Muscle of back (tissue), 3 donors: ENCODE measurements at regions not wholly inside any gene's neighbourhood (a gene's known extent, or its start where the extent isn't known, plus 50 kb on each side); places are given as distances from the start of the nearest gene placed in this dataset.
A peak's percentile ranks its signal among the peaks of the same experiment; 100 is the strongest.
"Not testable (repeated sequence)": the region's sequence is repeated elsewhere in the genome, so short reads cannot be mapped to it uniquely, and the experiment has no call there.

ENCODE experiments used
- DNase-seq, 3 donors: peaks; one replicate each; pipeline versions ENCODE4 v3.0.0 to v3.0.0-alpha.2; 2013

DNA sequence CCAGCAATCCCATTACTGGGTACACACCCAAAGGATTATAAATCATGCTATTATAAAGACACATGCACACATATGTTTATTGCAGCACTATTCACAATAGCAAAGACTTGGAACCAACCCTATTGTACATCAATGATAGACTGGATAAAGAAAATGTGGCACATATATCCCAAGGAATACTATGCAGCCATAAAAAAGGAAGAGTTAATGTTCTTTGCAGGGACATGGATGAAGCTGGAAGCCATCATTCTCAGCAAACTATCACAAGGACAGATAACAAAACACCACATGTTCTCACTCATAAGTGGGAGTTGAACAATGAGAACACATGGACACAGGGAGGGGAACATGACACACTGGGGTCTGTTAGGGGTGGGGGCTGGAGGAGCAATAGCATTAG, 177.2 kb upstream of the TBX18 start:
- DNase-seq = not testable (repeated sequence)

DNA sequence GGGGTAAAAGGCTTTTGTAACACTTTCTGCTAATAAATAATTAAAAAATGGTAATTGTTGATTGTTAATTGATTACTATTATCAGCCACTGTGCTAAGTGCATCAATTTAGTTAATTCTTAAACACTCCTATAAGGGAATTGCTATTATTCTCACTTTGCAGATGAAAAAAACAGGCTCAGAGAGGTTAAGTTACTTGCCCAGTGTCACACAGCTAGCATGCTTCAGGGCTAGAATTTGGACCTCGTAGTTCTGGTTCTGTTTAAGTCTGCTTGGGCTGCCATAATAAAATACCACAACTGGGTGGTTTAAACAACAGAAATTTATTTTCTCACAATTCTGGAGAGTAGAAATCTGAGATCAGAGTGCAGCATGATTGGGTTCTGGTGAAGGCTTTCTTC, 164.8 kb upstream of the TBX18 start:
- DNase-seq = no peak

DNA sequence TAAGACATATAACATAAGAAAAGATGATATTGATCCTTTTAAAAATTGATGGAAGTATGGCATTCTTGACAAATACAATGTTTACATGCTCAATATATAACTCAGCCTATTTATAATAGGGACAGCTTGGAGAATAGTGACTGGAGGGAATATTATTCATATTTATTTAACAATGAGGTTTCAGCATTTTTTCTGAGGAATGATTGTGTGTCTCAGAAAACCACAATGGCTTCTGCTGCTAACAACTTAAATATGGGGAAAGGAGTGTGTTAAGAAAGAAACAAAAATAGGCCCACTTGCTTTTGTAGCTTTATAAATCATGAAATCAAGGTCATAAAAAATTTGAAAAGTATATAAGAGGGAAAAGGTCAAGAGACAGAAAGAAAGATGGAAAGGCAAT, 163.2 kb upstream of the TBX18 start:
- DNase-seq = no peak

DNA sequence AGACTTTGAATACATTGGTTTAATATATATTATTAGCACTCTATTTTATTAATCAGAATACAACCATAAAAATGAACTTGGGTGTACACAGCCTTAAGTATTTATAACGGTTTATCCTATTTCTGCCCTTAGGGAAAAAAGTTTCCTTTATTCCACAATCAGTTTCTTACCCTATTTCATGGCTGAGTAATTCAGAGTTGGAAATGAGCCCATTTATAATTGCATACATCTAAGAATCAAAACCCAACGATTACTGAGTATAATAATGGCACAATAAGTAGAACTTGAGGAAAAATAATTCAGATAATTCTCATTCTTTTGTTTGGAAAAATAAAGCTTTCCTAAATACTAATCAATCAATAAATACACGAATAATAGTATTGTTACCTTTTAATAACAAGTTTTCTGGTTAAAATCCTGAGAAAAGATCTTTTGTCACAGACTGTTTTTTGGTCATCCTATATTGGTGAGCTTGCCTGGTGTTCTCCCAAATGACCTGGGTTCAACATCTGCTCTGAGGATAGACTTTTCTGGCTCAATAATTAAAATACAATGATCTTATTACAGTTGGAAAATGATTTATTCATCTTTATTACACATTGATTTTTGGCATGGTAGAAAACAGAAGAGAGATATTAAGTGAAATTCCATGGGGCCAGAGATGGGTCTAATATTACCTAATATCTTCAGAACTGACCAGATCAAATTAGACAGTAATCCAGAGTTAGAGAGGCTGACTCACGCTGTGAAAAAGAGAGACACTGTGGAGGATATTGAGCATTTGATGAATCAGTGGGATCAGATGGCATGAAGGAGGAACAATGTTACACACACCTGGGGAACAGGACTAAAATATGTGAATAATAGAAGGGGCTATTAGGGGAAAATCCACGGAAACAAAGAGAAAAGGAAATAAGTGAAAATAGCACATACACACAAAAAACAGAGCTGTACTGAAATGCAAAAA, 162.1 kb upstream of the TBX18 start:
- DNase-seq = peak in 1 of 3 donors; percentile 58

DNA sequence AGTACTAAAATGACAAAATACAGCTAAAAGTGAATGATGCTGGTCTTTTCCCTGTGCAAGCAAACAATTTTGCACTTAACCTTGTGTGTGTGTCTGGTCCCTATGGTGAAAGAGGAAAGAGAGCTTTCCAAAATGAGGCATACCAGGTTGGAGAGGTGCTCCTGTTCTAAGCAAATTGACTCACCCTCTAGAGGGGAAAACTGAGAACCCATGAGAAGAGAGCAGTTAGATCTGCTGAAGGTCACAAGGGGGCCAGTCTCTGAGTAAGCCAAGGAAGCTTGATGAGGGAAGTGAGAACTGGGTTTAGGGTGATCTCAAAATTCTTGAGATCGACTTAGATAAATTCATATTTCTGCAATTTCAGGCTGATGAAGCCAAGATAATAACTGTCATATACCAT, 157.5 kb upstream of the TBX18 start:
- no peak for DNase-seq

DNA sequence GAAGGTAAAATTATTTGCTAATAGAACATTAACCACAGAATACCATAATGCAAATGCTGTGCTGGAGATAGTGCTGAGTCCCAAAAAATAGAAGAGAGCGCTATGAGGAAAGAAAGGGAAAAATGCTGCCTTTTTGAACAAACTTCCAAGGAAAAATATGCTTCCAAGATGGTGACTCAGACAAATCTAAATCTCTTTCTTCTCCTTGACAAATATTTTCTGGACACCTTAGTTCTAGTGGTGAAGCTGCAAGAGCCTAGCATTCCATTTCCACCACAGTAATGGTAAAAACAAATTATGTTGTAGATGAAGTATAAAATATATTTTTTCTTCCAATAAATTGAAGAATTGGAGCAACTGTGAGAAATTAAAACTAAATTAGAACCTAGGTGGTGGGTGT, 155.6 kb upstream of the TBX18 start:
- DNase-seq = no peak

DNA sequence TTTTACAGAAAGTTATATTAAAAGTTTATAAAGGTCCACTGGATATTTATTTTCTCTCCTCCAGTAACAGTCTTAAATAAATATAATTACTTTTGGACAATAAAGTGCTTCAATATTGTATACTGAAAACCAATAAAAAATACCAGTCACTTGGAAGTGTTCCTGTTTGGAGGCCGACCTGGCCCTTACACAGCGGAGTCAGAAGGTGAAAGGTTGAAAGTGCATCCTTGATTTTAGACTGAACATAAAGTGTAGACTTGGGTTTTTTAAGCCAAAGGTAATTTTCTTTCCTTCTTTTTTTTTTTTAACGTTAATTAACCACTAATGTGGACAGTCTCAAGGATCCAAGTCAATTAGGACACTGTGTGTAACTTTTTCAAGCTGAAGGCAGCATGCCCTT, 152.3 kb upstream of the TBX18 start:
- DNase-seq = no peak

DNA sequence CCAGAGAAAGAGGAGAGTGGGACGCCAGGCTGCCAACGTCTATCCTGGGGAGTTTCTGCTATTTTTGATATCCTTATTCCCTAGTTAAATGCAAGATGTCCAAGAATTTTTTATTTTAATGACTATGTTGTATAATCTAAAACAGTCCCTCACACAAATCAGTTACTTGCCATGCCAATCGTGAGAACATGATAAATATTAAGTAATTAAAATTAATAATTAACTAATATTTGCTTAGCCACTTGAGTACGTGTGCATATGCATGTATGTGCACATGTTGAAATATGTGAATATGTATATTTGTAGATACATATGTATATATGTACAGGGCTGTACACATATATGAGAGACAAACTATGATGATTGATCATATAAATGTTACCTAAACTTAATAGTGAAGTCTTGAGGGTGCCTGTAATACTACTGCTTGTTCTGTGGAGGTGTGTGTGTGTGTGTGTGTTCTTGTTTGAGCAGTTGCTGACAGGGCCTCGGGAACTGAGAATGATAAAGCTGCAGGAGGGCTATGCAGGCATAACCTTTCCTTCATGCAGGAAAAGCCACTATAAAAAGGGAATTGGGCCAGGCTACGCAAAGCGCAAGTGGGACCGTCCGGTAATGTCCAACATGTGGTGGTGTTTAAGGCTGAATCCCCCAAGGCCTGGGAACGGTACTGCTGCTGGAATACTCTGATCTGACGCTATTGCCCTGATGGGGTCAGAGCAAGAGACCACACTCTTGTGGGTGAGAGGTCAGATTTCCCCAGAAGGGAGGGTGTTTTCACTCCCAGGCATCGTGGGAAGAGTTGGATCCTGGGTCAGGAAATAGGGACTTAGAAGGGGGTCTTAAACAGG, 148.3 kb upstream of the TBX18 start:
- no peak for DNase-seq

DNA sequence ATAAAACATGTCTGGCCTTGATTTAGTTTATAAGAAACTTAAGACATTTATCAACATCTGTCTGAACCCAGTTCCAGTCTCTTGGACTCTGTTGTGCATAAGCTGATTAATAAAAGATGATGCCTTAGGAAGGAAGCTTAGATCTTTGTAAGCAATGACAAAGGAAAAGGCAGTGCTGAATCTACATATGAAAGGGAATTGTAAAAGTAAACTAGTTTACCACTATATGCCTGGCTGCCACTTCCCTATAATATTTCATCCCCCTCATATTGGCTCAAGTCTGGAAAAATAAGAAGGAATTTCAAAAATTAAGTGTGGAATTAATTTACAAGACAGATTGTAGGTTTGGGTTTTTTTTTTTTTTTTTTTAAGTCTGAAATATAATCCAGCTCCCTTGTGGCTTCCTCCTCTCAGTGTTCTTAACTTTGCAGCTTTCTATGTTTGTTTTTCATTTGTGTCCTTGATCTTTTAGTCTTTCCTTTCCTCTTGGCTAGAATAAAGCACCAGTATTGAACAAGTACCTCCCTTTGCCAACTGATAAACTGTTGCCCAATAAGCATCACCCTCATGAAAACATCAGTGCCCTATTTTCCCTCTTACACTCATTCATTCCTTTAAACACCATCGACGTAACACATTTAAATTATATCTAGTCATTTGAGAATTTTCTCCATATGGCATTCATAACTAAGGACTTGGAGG, 146.7 kb upstream of the TBX18 start:
- peak in 1 of 3 donors; percentile 55 for DNase-seq

DNA sequence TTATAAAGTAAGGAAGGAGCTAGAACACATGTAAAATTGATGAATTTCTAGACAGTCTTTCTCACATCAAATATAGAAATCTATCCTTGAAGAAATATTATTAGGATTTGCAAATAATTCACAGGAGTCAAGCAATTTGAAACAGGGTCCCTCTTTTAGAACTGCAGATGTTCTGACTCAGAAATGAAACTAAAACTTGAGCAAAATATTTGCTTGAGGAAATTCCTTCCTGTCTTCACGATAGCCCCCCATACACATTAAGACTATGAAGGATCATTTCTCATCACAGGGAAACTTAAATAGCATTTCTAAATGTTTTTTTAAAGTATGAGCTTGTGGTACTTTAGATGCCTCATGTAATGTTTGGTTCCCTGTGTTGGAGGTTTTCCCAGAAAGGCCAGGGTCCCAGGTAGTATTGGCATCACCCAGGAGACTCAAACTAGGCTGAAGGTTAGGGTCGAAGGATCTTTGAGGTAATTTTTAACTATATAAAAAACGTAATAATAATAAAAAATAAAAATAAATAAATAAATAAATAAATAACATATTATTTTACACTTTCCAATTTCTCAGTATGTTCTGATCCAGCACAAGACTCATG, 144.0 kb upstream of the TBX18 start:
- DNase-seq = no peak

DNA sequence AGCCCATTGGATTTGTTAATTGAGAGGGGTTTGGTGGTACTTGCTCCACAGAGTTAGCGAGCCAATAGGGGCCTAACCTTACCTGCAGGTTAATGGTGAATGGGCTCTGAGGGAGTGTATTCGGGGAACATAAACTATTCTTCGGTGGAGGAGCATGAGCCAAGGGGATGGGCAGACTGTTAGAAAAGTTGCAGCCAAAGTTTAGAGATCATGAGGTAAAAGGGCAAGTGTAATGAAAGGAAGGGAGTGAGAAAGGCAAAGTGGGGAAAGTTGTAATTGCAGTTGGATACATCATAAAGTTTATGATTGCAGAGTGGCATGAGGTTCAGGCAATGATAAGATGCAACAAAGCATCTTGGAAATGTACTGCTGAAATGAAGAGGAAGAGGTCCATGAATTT, 142.1 kb upstream of the TBX18 start:
- no peak for DNase-seq

DNA sequence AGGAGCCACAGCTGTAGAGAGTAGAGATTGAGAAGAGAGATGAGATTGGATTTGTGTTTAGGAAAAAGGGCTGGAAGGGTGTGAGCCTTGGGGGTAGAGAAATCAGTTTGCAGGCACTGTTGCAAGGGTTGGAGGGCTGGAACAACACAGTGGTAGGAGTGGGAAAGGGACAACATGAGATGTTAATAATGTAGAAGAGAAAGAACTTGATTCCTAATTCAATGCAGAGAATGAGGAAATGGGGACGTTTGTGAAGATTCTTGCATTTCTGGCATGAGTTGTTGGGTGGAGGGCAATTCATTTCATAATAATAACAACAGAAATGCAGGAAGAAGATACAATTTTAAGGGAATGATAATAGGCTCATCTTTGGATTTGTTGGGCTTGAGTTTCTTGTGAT, 141.4 kb upstream of the TBX18 start:
- no peak for DNase-seq

DNA sequence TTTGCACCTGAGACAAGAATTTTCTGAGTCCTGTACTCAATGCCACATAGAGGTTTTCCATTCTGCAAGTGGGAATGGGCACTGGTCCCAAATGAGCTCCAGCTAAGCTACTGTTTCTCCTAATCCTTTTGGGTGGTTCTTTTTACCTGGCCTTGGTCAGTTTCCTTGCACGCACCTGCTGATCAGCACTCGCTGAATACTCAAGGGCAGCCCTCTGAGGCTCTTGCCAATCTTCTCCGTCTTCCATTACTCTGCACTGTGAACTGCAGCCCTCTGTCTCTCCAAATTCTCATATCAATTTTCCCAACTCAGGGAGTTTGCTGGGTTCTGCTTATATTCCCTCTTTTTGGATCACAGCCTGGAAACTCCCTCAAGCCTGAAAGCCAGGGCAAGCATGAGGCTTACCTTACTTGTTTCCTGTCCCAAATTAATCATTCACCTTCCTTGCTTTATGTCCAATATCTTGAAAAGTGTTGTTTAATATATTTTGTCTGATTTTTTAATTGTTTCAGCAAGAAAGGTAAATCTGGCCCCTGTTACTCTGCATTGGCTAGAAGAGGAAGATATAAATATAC, 138.0 kb upstream of the TBX18 start:
- DNase-seq = no peak

DNA sequence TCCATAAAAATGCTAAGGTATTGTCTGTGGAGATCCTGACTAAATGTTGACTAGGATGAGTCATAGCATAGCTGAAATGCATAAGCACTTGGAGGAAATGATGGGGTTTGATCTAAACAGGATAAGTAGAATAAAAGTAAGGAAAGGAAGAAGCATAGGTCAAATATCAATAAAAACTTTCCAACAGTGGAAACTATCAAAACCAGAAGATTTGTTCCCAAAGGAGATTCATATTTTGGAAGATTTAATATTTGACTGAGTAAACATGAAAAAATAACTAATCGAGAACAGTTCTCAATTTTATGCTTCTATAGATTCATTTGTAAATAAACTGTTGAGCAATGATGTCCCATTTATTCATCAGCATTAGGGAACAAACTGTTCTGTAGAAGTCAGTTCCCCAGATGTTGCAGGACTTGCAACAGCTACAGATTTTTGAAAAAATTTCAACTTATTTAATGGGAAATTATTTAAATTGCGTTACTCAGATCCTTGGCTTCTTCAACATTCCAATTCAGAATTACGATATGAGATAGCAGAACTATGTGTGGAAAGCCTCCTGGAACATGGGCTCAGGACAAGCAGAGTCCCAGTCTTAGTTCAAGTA, 133.7 kb upstream of the TBX18 start:
- peak in 2 of 3 donors; percentile 44 to 73 for DNase-seq

DNA sequence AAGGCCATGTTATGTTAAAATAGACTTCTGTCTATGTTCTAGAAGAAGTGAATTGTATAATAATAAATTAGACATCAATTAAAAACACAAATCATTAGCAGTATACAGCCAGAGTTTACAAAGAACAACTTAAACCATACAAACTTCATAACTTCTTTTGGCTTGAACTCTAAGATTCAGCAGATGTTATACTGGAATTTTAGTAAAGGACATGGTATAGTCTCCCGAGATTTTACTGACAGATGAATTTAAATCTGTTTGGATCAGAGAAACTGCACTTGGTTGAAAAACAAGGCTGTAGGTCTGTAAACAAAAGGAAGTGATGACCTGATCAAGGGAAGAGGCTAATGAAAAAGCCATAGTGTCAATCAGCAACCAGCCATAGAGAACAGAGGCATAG, 132.6 kb upstream of the TBX18 start:
- peak in 1 of 3 donors; percentile 71 for DNase-seq

DNA sequence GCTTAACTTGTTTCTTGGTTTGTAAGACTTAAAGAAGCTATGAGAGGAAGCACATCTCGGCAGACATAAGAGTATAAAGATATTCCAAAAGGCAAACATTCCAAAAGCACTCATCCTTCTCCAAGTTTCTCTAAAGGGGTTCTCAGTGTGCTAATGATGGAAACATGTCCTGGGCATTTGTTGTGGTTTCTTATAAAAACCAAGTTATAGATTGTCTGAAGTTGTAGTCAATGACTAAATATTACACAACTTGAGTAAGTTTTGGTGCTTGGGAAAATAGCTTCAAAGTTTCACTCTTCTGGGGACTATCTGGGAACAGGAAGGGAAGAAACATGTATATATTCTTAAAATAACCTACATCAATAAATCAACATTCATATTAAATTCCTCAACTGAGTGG, 128.3 kb upstream of the TBX18 start:
- peak in 1 of 3 donors; percentile 66 for DNase-seq

DNA sequence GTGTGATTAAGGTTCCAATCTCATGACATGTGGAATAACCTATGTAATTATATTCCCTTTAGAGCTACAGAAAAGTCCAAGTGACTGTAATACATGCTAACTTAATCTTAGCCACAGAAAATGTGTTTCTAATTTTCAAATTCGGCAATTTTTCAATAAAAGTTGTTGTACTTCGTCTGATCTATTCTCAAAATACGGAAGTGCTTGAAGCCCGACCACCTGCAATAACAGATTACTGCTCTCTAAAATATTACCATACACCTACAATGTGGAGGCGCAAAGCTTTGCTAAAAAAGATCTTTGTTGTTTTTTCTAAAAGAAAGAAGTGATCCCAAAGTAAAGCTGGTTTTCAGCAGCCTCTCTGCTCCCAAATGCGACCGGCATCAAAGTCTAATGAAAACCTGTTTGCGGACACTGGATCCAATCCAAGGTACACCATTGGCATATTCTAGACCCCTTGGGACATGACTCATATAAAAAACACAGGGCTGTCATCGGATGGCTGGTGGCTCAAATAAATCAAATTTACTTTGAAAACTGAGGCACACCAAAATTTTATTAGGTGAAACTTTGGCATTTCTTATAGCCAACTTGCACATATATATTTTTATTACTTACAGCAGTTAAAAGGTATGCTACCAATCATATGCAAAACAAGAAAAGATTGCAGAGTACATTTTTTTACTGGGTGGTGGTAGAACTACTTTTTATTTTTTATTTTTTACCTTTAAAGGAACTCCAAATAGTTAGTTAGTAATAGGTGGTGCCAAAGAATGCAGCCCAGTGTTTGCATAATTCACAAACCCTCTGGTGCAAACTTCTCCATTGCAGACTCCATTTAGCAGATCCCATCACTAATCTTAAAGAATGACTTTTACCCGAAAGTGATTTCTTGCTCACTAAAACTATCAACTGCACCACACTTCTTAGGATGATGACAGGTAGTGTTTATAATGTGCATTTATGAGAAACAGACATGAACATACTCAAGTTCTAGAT, 118.7 kb upstream of the TBX18 start:
- peak in 1 of 3 donors; percentile 17 for DNase-seq

DNA sequence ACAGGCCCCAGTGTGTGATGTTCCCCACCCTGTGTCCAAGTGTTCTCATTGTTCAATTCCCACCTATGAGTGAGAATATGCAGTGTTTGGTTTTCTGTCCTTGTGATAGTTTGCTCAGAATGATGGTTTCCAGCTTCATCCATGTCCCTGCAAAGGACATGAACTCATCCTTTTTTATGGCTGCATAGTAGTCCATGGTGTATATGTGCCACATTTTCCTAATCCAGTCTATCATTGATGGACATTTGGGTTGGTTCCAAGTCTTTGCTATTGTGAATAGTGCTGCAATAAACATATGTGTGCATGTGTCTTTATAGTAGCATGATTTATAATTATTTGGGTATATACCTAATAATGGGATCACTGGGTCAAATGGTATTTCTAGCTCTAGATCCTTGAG, 115.0 kb upstream of the TBX18 start:
- DNase-seq = not testable (repeated sequence)

DNA sequence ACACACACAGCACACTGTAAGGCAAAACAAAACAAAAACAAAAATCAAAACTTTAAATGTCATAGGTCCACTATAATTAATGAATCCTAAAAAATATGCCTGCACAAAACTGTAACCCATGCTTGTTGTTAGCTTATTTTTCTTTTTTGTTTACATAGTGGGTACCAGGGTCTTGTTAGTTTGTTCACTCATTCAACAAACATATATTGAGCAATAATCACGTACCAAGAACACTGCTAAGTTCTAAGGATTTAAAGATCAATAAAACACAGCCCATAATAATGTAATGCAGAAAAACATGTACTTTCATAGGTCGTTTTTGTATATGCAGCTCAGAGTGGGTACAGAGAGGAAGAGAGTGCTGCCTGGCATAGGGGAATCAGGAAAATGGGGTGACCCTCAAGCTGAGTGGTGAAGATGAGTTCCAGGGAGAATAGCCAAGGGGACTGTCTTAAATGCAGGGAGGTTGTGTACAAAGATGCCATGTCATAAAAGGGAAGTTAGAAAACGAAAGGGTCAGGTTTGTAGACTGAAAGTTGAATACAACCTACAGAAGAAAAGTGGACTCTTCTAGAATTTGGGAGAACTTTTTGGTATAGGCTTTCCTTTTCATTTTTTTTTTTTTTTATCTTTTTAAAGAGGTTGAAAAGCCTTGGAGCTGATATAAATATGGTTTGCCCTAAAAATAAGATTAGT, 113.3 kb upstream of the TBX18 start:
- no peak for DNase-seq
